DND-41 (cell line): ENCODE measurements at regions not wholly inside any gene's neighbourhood (a gene's known extent, or its start where the extent isn't known, plus 50 kb on each side); places are given as distances from the start of the nearest gene placed in this dataset.

ENCODE experiments used
- EZH2 ChIP-seq: IDR thresholded peaks from 3 replicates; pipeline ENCODE4 v1.6.1; 2012; ENCODE audit warnings: borderline replicate concordance, low read depth, mild to moderate bottlenecking, moderate library complexity, low read length, inconsistent platforms; ENCODE audit not compliant: severe bottlenecking
- TF ChIP-seq, protein P1 (sequence below): IDR thresholded peaks from 2 replicates; pipeline ENCODE4 v1.5.1; 2012; ENCODE audit warnings: borderline replicate concordance, low read length, moderate library complexity, mild to moderate bottlenecking; ENCODE audit not compliant: poor library complexity, severe bottlenecking; ENCODE audit errors: extremely low read depth

DNA sequence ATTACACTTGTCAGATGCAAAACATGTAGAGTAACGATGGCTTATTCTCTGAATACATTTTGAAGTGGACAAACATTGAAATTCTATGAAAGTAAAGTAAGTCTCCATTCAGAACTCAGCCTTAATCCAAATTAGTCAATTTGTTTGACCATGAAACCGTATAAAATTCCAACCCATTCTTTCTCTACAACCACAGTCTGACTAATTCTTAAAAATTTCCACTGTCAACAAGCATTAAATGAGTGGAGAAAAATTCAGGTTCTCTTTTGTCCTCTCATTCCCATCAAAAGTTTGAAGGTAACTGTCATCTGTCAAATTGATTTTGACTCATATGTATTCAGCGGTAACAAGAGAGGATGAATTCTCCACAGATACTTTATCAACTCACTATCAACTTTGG, 1031.5 kb downstream of the SORCS1 start:
- no peak for TF ChIP-seq EZH2
- TF ChIP-seq, protein P1, sequence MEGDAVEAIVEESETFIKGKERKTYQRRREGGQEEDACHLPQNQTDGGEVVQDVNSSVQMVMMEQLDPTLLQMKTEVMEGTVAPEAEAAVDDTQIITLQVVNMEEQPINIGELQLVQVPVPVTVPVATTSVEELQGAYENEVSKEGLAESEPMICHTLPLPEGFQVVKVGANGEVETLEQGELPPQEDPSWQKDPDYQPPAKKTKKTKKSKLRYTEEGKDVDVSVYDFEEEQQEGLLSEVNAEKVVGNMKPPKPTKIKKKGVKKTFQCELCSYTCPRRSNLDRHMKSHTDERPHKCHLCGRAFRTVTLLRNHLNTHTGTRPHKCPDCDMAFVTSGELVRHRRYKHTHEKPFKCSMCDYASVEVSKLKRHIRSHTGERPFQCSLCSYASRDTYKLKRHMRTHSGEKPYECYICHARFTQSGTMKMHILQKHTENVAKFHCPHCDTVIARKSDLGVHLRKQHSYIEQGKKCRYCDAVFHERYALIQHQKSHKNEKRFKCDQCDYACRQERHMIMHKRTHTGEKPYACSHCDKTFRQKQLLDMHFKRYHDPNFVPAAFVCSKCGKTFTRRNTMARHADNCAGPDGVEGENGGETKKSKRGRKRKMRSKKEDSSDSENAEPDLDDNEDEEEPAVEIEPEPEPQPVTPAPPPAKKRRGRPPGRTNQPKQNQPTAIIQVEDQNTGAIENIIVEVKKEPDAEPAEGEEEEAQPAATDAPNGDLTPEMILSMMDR = no peak
